ENCODE measurements at regions not wholly inside any gene's neighbourhood (a gene's known extent, or its start where the extent isn't known, plus 50 kb on each side); places are given as distances from the start of the nearest gene placed in this dataset.

GRCh38 chr10:30188101-30188500 is 128.7 kb upstream of the JCAD start:
- TF ChIP-seq CTCF (conservative IDR thresholded peaks at IDR 0.05; ENCODE audit: low read depth, low read length) (no peak), EZH2 (IDR thresholded peaks at IDR 0.05; ENCODE audit: borderline replicate concordance, low read depth, low read length, poor library complexity, severe bottlenecking) (no peak)

Data from A673 (cell line).